GM12872 (cell line): ENCODE measurements at regions not wholly inside any gene's neighbourhood (a gene's known extent, or its start where the extent isn't known, plus 50 kb on each side); places are given as distances from the start of the nearest gene placed in this dataset.

ENCODE experiments used
- CTCF ChIP-seq: IDR thresholded peaks from 3 replicates; pipeline ENCODE4 v1.5.1; 2011; ENCODE audit warnings: low read depth, mild to moderate bottlenecking, low read length, moderate library complexity; ENCODE audit not compliant: insufficient read depth

- no peak for TF ChIP-seq CTCF
These were observed 177.1 kb downstream of the DMAC1 start for GRCh38 chr9:7622481-7622880.

- no peak for TF ChIP-seq CTCF
These were observed 184.2 kb downstream of the DMAC1 start for GRCh38 chr9:7615344-7615743.

GRCh38 chr9:7613931-7614330 is 185.6 kb downstream of the DMAC1 start:
- TF ChIP-seq CTCF, result no peak

GRCh38 chr9:7608261-7608660 is 191.3 kb downstream of the DMAC1 start:
- no peak for TF ChIP-seq CTCF

GRCh38 chr9:7607421-7607820 is 192.2 kb downstream of the DMAC1 start:
- TF ChIP-seq CTCF, result no peak

GRCh38 chr9:7606591-7606990 is 193.0 kb downstream of the DMAC1 start:
- TF ChIP-seq CTCF, result no peak

- TF ChIP-seq CTCF, result no peak
These were observed 197.8 kb downstream of the DMAC1 start for GRCh38 chr9:7601739-7602138.

GRCh38 chr9:7597716-7598115 is 201.9 kb downstream of the DMAC1 start:
- no peak for TF ChIP-seq CTCF
